Activated CD4-positive, alpha-beta T cell treated with anti-CD3 and anti-CD28 coated beads, Interleukin-2, amount 50 U/mL, for 48 hours (primary cell): ENCODE measurements at regions not wholly inside any gene's neighbourhood (a gene's known extent, or its start where the extent isn't known, plus 50 kb on each side); places are given as distances from the start of the nearest gene placed in this dataset.

Experiments
- DNase-seq, 2 experiments: peaks; one replicate each; pipeline ENCODE4 v3.0.0-alpha.2; 2020

DNA sequence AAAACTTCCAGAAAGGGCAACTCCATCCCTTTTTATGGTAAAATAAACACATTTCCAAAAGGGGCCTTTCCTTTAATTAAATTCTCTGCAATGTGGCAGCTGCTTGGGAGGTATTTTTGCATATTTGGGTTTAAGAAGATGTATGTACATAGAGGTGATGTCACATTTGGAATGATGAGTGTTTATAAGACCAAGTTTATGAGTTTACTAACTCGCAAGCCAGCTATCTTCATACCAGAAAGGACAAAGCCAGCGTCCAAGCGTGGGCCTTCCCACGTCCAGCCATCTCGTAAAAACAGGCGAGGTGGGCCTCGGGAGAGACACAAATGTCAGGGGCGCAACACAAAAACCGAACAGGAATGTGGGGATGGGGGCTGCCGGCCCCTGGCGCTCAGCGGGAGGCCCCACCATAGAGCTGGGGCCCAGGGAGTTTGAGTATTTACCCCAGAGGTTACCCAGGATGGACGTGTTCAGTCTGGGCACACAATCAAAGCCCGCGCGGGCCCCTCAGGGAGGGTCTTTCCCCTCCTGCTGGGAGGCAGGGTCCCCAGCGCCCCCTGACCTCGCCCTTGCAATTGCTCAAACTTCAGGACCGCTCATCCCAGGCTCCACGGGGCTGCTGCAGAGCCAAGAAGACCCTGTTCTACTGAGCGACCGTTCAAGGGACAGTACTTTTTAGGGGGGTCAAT lies 137.3 kb downstream of the TWIST2 start:
- no peak for DNase-seq

DNA sequence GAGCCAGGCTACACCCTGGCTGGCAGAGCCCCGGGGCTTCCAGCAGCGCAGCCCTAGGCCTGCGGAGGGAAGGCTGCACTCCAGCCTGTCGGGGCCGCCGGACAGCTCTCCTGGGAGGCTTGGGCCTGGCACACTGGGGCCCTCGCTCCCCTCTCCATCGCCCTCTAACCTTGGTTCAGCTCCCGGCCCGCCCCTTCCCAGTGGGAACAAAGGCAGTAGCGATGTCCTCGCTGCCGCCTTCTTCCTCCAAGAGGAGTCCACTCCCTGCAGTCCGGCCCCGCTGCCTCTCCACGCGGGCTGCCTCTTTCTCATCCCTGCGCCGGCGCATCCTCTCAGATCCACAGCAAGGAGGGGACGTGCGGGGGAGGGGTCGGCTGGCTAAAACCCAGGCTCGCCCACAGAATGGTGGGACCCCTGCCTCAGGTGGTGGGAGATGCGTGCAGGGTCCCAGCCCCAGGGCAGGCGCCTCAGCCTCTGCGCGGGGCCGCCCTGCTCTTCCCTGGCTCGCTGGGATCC lies 138.1 kb downstream of the TWIST2 start:
- no peak for DNase-seq

- DNase-seq = no peak
Observed at GRCh38 chr2:238986491-238987351, 138.8 kb downstream of the TWIST2 start.

DNA sequence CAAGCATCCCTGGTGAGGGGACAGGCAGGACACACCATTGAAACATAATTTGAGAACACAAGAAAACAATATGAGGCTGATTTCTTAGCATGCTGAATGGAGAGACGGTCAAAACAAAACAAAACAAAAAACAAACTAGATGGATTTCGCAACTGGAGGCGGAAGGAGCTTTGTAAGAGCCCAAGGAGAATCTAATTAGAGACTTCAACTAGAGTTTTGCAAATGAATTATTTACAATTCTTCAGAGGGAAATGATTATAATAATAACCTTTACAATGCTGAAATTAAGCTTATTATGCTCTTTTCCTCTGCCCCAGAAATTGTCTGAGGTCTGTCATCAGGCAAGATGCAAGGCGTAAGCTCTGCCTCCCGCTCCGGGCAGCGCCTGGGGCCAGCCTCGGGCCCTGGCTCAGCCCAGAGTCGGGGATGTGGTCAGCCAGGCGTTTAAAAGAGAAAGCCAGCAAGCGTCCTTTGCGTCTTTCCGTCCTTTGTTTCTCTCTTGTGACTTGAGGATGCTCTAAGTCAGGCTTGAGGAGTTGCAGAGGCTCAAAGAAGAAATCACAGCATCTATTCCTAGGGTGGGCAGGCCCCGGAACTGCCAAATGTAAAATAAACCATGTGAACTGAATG lies 139.6 kb downstream of the TWIST2 start:
- no peak for DNase-seq

- DNase-seq = no peak
Observed at GRCh38 chr2:238988105-238988504, 140.2 kb downstream of the TWIST2 start.

- no peak for DNase-seq
Observed at GRCh38 chr2:238988752-238989151, 140.9 kb downstream of the TWIST2 start.

- no peak for DNase-seq
Observed at GRCh38 chr2:238989484-238989883, 141.6 kb downstream of the TWIST2 start.

- DNase-seq = no peak
Observed at GRCh38 chr2:238994432-238994831, 146.5 kb downstream of the TWIST2 start.

- DNase-seq = no peak
Observed at GRCh38 chr2:238994876-238995275, 147.0 kb downstream of the TWIST2 start.

- DNase-seq = no peak
Observed at GRCh38 chr2:238995634-238996033, 147.7 kb downstream of the TWIST2 start.

DNA sequence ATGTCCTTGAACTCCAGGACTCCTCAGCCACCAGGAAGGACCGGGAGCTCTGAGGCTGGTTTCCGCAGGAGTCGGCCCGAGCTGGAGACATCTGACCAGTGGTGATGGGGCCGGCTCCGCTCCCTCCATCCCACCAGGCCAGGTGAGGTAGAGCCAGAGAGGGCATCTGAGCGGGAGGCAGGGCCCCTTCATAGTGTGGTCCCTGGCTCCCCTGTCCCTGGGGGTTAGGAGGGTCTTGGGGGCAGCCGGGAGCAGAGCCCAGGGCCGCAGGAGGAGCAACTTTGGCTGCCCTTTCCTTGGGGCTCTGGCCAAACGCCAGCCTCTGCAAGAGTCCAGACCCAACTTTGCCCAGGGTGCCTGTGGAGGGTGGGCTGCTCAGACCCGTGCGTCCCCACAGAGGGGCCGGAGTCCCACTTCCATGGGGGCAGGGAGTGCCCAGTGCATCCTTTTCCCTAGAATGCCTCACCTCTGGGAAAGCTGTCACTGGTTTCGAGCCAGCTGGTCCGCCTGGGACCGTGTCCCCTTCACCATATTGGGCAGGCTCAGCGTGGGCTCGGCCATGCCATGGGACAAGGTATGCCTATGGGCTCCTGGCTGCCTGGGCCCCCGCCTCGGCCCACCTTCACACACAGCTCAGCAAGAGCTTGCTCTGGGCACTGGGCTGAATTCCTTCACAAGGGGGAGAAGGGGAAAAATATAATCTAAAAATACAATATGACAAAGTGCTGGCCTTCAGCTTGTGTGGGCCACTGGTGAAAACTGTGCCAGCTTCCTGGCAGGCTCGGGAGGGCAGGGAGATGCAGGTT lies 148.6 kb downstream of the TWIST2 start:
- DNase-seq = no peak

GRCh38 chr2:238997137-238997390 lies 149.2 kb downstream of the TWIST2 start:
- DNase-seq = no peak

- no peak for DNase-seq
Observed at GRCh38 chr2:238997684-238998083, 149.8 kb downstream of the TWIST2 start.
